Neuronal stem cell (in vitro differentiated cells): ENCODE measurements at regions not wholly inside any gene's neighbourhood (a gene's known extent, or its start where the extent isn't known, plus 50 kb on each side); places are given as distances from the start of the nearest gene placed in this dataset.

Experiments
- DNase-seq: peaks from one replicate; pipeline ENCODE4 v3.0.0-alpha.2; 2013; ENCODE audit warnings: low spot score
- H2AFZ ChIP-seq: one replicate; pipeline ENCODE4 v1.6.1; 2013; ENCODE audit warnings: mild to moderate bottlenecking, low read length, inconsistent platforms
- H2AK5ac ChIP-seq: 2 replicates; pipeline ENCODE4 v1.6.1; 2013; ENCODE audit warnings: low read depth, mild to moderate bottlenecking, inconsistent platforms, low read length, moderate library complexity, mixed read lengths
- H2BK120ac ChIP-seq: 2 replicates; pipeline ENCODE4 v1.6.1; 2013; ENCODE audit warnings: low read depth, mild to moderate bottlenecking, inconsistent platforms, low read length, moderate library complexity, mixed read lengths
- H2BK12ac ChIP-seq: one replicate; pipeline ENCODE4 v1.6.1; 2013; ENCODE audit warnings: low read length, inconsistent platforms
- H2BK15ac ChIP-seq: 2 replicates; pipeline ENCODE4 v1.6.1; 2013; ENCODE audit warnings: mild to moderate bottlenecking, low read length, inconsistent platforms, mixed read lengths
- H2BK5ac ChIP-seq: one replicate; pipeline ENCODE4 v1.6.1; 2013; ENCODE audit warnings: inconsistent platforms, mild to moderate bottlenecking, low read length, moderate library complexity
- H3K14ac ChIP-seq: one replicate; pipeline ENCODE4 v1.6.1; 2013; ENCODE audit warnings: low read length, inconsistent platforms
- H3K18ac ChIP-seq: 2 replicates; pipeline ENCODE4 v1.6.1; 2013; ENCODE audit warnings: low read length, inconsistent platforms
- H3K23ac ChIP-seq: 2 replicates; pipeline ENCODE4 v1.6.1; 2013; ENCODE audit warnings: low read depth, mild to moderate bottlenecking, mixed read lengths, low read length, inconsistent platforms; ENCODE audit not compliant: poor library complexity
- H3K27ac ChIP-seq: replicated peaks from 3 replicates; pipeline ENCODE4 v1.5.1; 2013; ENCODE audit warnings: low read length, inconsistent platforms
- H3K27me3 ChIP-seq, 3 experiments: 2 replicates each; pipeline ENCODE4 v1.6.1; 2013; ENCODE audit warnings: low read length in 3 of 3, mild to moderate bottlenecking in 2 of 3, inconsistent platforms in 1 of 3, low read depth in 1 of 3, mixed read lengths in 1 of 3, moderate library complexity in 1 of 3; ENCODE audit not compliant: control insufficient read depth in 3 of 3, insufficient read depth in 3 of 3
- H3K36me3 ChIP-seq, 2 donors: replicated peaks in 1 of 2; 2 replicates each; pipeline ENCODE4 v1.6.1; 2013; ENCODE audit warnings: low read length in 2 of 2; ENCODE audit not compliant: control insufficient read depth in 2 of 2, insufficient read depth in 2 of 2
- H3K4ac ChIP-seq: 2 replicates; pipeline ENCODE4 v1.6.1; 2013; ENCODE audit warnings: inconsistent platforms, mild to moderate bottlenecking, low read length, moderate library complexity
- H3K4me1 ChIP-seq, 2 donors: 1 replicate in 1 of 2; 2 replicates in 1 of 2; pipeline ENCODE4 v1.6.1; 2013; ENCODE audit warnings: low read length in 2 of 2, low read depth in 1 of 2; ENCODE audit not compliant: control insufficient read depth in 2 of 2, insufficient read depth in 1 of 2
- H3K4me2 ChIP-seq: one replicate; pipeline ENCODE4 v1.6.1; 2013; ENCODE audit warnings: mild to moderate bottlenecking, low read length, inconsistent platforms; ENCODE audit not compliant: insufficient read depth, poor library complexity, severe bottlenecking
- H3K4me3 ChIP-seq, 2 donors: 2 replicates each; pipeline ENCODE4 v1.5.1; 2013; ENCODE audit warnings: low read length in 2 of 2, mild to moderate bottlenecking in 2 of 2, inconsistent platforms in 1 of 2, moderate library complexity in 1 of 2
- H3K79me1 ChIP-seq: one replicate; pipeline ENCODE4 v1.6.1; 2013; ENCODE audit warnings: low read depth, mild to moderate bottlenecking, inconsistent platforms, low read length, moderate library complexity
- H3K9ac ChIP-seq: one replicate; pipeline ENCODE4 v1.6.1; 2013; ENCODE audit warnings: mild to moderate bottlenecking, low read depth, low read length, inconsistent platforms; ENCODE audit not compliant: poor library complexity
- H3K9me3 ChIP-seq, 2 donors: replicated peaks in 1 of 2; 2 replicates each; pipeline versions ENCODE3 to v1.6.1; 2013; ENCODE audit warnings: low read length in 2 of 2, mild to moderate bottlenecking in 2 of 2, inconsistent platforms in 1 of 2, low read depth in 1 of 2, mixed read lengths in 1 of 2, moderate library complexity in 1 of 2; ENCODE audit not compliant: control insufficient read depth in 2 of 2, insufficient read depth in 1 of 2
- H4K8ac ChIP-seq: one replicate; pipeline ENCODE4 v1.6.1; 2013; ENCODE audit warnings: low read depth, mild to moderate bottlenecking, inconsistent platforms, low read length, moderate library complexity
- H4K91ac ChIP-seq: one replicate; pipeline ENCODE4 v1.6.1; 2013; ENCODE audit warnings: low read length, low read depth, mild to moderate bottlenecking, inconsistent platforms; ENCODE audit not compliant: poor library complexity
- WGBS, 2 donors: extraction: QIAGEN DNeasy Blood & Tissue Kit; methylation state at CpG; one replicate each; pipeline ENCODE4 v1.1.7; 2013; ENCODE audit warnings: missing lambda C conversion rate in 2 of 2, mixed read lengths in 1 of 2; ENCODE audit not compliant: insufficient read length in 2 of 2, insufficient replicate concordance in 1 of 2; ENCODE audit errors: extremely low coverage in 2 of 2; 5-methylcytosine and 5-hydroxymethylcytosine counted together

GRCh38 chr14:47763188-47763854 lies 87.9 kb upstream of the MDGA2 start:
- H2BK12ac ChIP-seq, result no peak overlapping the region
- H2AFZ ChIP-seq, result no peak overlapping the region
- no peaks in the 10 kb centered on the region for H3K9me3 ChIP-seq
- no peaks in the 10 kb centered on the region for H3K79me1 ChIP-seq
- no peak overlapping the region for H2AK5ac ChIP-seq
- no peaks in the 10 kb centered on the region for H3K4me1 ChIP-seq
- H3K14ac ChIP-seq, result no peak overlapping the region
- H2BK120ac ChIP-seq, result no peak overlapping the region
- no peak overlapping the region for H4K8ac ChIP-seq
- H3K27ac ChIP-seq, result no peak overlapping the region
- H4K91ac ChIP-seq, result no peak overlapping the region
- no peak overlapping the region for H3K4me3 ChIP-seq
- no peak overlapping the region for H2BK5ac ChIP-seq
- H2BK15ac ChIP-seq, result no peak overlapping the region
- H3K4me2 ChIP-seq, result no peak overlapping the region
- H3K9ac ChIP-seq, result no peak overlapping the region
- no peak overlapping the region for H3K18ac ChIP-seq
- no peaks in the 10 kb centered on the region for H3K36me3 ChIP-seq
- no peak for DNase-seq
- no peaks in the 10 kb centered on the region for H3K27me3 ChIP-seq
- H3K23ac ChIP-seq, result no peak overlapping the region
- H3K4ac ChIP-seq, result no peak overlapping the region
- no CpG with 5 or more reads among the region's 2 CpGs for WGBS, 2 donors

GRCh38 chr14:47746986-47747385 lies 71.6 kb upstream of the MDGA2 start:
- Histone ChIP-seq H2BK15ac (no peak overlapping the region), H2AFZ (no peak overlapping the region), H3K18ac (no peak overlapping the region), H3K4me2 (no peak overlapping the region), H2BK12ac (no peak overlapping the region), H3K23ac (no peak overlapping the region), H3K9me3 (no peaks in the 10 kb centered on the region), H3K14ac (no peak overlapping the region), H2BK5ac (no peak overlapping the region), H3K4me1 (no peaks in the 10 kb centered on the region), H3K79me1 (no peaks in the 10 kb centered on the region), H3K27me3 (no peaks in the 10 kb centered on the region), H3K4ac (no peak overlapping the region), H4K8ac (no peak overlapping the region), H3K4me3 (no peak overlapping the region), H2BK120ac (no peak overlapping the region), H4K91ac (no peak overlapping the region), H3K27ac (no peak overlapping the region), H3K9ac (no peak overlapping the region), H3K36me3 (no peaks in the 10 kb centered on the region), H2AK5ac (no peak overlapping the region)
- WGBS, 2 donors, result no CpG with 5 or more reads among the region's 1 CpG
- no peak for DNase-seq

GRCh38 chr14:47744155-47744554 lies 68.8 kb upstream of the MDGA2 start:
- no peak overlapping the region for H2BK5ac ChIP-seq
- no peak overlapping the region for H4K8ac ChIP-seq
- H3K9me3 ChIP-seq, result no peaks in the 10 kb centered on the region
- no peak overlapping the region for H2BK12ac ChIP-seq
- H3K36me3 ChIP-seq, result no peaks in the 10 kb centered on the region
- no peak overlapping the region for H2BK15ac ChIP-seq
- WGBS, 2 donors, result no CpG with 5 or more reads among the region's 1 CpG
- H3K4ac ChIP-seq, result no peak overlapping the region
- no peak overlapping the region for H3K23ac ChIP-seq
- no peak overlapping the region for H3K9ac ChIP-seq
- H3K27ac ChIP-seq, result no peak overlapping the region
- no peaks in the 10 kb centered on the region for H3K79me1 ChIP-seq
- no peak overlapping the region for H3K4me3 ChIP-seq
- no peak overlapping the region for H2AFZ ChIP-seq
- H3K4me1 ChIP-seq, result no peaks in the 10 kb centered on the region
- DNase-seq, result no peak
- H3K27me3 ChIP-seq, result no peaks in the 10 kb centered on the region
- H2BK120ac ChIP-seq, result no peak overlapping the region
- no peak overlapping the region for H4K91ac ChIP-seq
- no peak overlapping the region for H3K14ac ChIP-seq
- no peak overlapping the region for H2AK5ac ChIP-seq
- no peak overlapping the region for H3K4me2 ChIP-seq
- no peak overlapping the region for H3K18ac ChIP-seq

- H3K27ac ChIP-seq, result no peak overlapping the region
- H3K18ac ChIP-seq, result no peak overlapping the region
- H3K14ac ChIP-seq, result no peak overlapping the region
- no peaks in the 10 kb centered on the region for H3K36me3 ChIP-seq
- DNase-seq, result no peak
- H3K4ac ChIP-seq, result no peak overlapping the region
- no peak overlapping the region for H3K4me3 ChIP-seq
- no peak overlapping the region for H4K91ac ChIP-seq
- no peak overlapping the region for H4K8ac ChIP-seq
- no peak overlapping the region for H2BK5ac ChIP-seq
- H3K4me2 ChIP-seq, result no peak overlapping the region
- no peak overlapping the region for H2BK15ac ChIP-seq
- no peak overlapping the region for H2AK5ac ChIP-seq
- no peak overlapping the region for H3K23ac ChIP-seq
- no peaks in the 10 kb centered on the region for H3K4me1 ChIP-seq
- H3K79me1 ChIP-seq, result no peaks in the 10 kb centered on the region
- H3K9me3 ChIP-seq, result no peaks in the 10 kb centered on the region
- no peaks in the 10 kb centered on the region for H3K27me3 ChIP-seq
- H3K9ac ChIP-seq, result no peak overlapping the region
- peak overlapping the region; percentile 44 for H2AFZ ChIP-seq
- WGBS, 2 donors, result no CpG with 5 or more reads among the region's 1 CpG
- H2BK120ac ChIP-seq, result no peak overlapping the region
- H2BK12ac ChIP-seq, result no peak overlapping the region
Measured at GRCh38 chr14:47739541-47739940, 64.1 kb upstream of the MDGA2 start.
